ENCODE measurements at regions not wholly inside any gene's neighbourhood (a gene's known extent, or its start where the extent isn't known, plus 50 kb on each side); places are given as distances from the start of the nearest gene placed in this dataset.
"Not testable (repeated sequence)": the region's sequence is repeated elsewhere in the genome, so short reads cannot be mapped to it uniquely, and the experiment has no call there.

DNA sequence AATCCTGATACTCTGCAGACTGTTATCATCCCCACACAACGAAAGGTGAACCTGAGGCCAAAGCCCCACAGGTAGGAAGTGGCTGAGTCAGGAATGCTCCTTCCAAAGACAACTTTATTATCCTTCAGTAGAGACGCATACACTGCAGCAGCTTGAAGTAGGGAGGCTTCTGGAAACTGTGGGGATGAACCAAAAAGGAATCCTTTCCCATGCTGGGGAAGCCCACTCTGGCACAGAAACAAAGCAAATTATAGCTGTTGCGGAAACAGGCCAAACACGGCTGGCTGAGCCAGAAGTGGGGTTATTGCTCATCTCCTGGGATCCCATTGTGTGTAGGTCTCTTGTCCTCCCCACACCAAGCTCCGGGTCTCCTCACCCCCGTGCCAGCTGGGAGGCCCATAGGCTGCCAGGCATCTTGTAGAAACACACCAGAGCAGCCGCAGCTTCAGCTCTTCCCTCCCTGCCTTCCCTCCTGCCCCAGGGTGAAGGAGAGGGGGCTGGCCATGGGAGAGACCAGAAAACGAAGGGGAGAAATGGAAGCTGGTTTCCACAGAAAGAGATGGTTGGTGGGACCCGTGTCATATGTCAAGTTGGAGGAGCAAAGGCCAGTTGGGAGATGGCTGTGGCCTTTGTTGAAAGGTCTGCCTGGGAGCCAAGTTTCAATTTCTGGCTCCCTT is 176.9 kb upstream of the NABP1 start:
- H3K4me3 ChIP-seq (ENCODE audit: low read length), result no peak overlapping the region
- peak; percentile 39 for DNase-seq (ENCODE audit: low read depth)
- no peak for TF ChIP-seq CTCF (conservative IDR thresholded peaks at IDR 0.05; ENCODE audit: low read length)

- peak; percentile 73 for DNase-seq (ENCODE audit: low read depth)
- TF ChIP-seq CTCF (conservative IDR thresholded peaks at IDR 0.05; ENCODE audit: low read length), result peak; percentile 81
These were observed 176.3 kb upstream of the NABP1 start for GRCh38 chr2:191501561-191502168.

GRCh38 chr2:191506515-191506914 is 171.4 kb upstream of the NABP1 start:
- no peak for TF ChIP-seq CTCF (conservative IDR thresholded peaks at IDR 0.05; ENCODE audit: low read length)
- no peak for DNase-seq (ENCODE audit: low read depth)
- H3K4me3 ChIP-seq (ENCODE audit: low read length), result no peak overlapping the region

More at GRCh38 chr2:191501561-191502168, 176.3 kb upstream of the NABP1 start:
- no peak overlapping the region for H3K4me3 ChIP-seq (ENCODE audit: low read length)

DNA sequence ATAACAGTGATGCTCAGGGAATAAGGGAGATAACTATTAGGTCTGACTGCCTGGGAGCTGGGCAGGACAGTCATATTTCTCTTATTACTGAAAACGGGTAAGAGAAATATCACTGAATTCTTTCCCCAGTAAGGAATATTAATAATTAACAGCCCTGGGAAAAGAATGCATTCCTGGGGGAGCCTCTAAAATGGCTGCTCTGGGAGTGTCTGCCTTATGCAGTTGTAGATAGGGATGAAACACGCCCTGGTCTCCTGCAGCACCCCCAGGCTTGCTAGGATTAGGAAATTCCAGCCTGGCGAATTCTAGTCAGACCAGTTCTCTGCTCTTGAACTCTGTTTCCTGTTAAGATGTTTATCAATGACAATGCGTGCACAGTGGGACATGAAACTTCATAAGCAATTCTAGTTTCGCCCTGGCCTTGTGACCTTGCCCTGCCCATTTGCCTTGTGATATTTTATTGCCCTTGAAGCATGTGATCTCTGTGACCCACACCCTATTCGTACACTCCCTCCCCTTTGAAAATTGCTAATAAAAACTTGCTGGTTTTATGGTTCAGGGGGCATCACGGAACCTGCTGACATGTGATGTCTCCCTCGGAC is 170.6 kb upstream of the NABP1 start:
- not testable (repeated sequence) for DNase-seq (ENCODE audit: low read depth); H3K4me3 ChIP-seq (ENCODE audit: low read length)

DNA sequence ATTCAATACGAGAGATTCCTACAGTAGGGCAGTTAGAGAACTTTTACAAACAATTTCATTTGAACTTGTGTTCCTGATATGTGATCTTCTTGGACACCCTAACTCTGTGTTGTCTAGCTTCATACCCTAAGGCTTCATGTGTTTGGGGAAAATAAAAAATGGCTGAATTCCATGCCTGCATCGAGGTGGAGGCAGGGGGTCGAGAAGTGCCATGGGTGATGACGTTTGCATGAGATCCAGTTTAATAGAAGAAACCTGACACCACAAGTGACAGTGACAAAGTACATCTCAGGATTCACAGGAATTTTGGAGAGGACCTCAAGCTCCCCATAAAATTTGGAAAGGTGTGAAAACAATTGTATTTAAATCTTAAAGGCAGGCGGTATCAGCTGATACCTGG is 169.2 kb upstream of the NABP1 start:
- TF ChIP-seq CTCF (conservative IDR thresholded peaks at IDR 0.05; ENCODE audit: low read length), result no peak
- no peak overlapping the region for H3K4me3 ChIP-seq (ENCODE audit: low read length)
- DNase-seq (ENCODE audit: low read depth), result no peak

DNA sequence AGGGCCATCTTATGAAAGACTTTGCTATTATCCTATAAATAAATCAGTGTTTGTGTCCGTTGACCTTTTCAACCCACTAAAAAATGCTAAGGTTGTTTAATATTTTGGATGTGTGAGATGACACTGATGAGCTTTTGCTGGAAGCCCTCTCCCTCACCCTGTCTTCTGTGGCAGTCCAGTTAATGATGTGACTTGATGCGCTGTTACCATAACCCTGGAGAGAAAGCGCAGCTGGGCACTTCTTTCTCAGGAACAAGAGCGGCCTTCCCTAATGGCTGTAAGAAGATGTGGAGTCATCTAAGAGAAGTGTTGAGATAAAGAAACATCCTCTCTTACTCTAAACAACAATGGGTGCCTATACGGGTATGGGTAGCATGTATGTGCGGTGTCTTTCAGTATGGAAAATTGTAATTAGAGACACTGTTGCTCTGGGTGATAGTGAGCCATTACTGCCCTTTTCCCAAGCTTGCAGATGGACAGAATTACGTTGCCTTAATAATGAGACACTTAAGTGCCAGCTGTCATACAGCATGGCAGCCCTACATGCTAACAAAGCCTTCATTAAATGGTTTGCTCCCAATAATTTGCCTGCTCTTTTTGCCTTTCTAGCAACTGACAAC is 165.6 kb upstream of the NABP1 start:
- H3K4me3 ChIP-seq (ENCODE audit: low read length), result no peak overlapping the region
- DNase-seq (ENCODE audit: low read depth), result no peak
- no peak for TF ChIP-seq CTCF (conservative IDR thresholded peaks at IDR 0.05; ENCODE audit: low read length)

- no peak for TF ChIP-seq CTCF (conservative IDR thresholded peaks at IDR 0.05; ENCODE audit: low read length)
- H3K4me3 ChIP-seq (ENCODE audit: low read length), result no peak overlapping the region
- no peak for DNase-seq (ENCODE audit: low read depth)
These were observed 165.1 kb upstream of the NABP1 start for GRCh38 chr2:191512874-191513273.
